ENCODE measurements at regions not wholly inside any gene's neighbourhood (a gene's known extent, or its start where the extent isn't known, plus 50 kb on each side); places are given as distances from the start of the nearest gene placed in this dataset.

- H3K4me3 ChIP-seq (ENCODE audit: control insufficient read depth, low read depth, low read length): no peak overlapping the region
- no peak for TF ChIP-seq CTCF (IDR thresholded peaks at IDR 0.05; ENCODE audit: control insufficient read depth, insufficient read depth, low read depth, low read length, missing control alignments)
- DNase-seq (ENCODE audit: low read depth): no peak
Measured at GRCh38 chr1:98374098-98374497, 287.4 kb upstream of the SNX7 start.

DNA sequence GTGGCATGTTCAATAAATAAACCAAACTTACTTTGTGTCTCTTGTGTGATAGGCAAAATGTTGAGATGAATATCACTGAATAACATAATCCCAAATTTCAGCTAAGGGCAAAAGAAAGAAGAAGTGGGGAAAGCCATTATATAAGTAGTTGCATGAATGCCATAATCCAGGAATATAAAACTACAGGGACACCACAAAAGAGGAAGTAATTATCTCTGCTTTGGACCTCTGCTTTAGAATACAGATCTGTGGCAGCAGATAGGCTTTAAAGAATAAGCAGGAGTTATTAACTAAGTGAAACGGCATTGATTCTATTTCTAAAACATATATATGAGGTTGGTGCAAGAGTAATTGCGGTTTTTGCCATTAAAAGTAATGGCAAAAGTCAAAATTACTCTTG lies 288.5 kb upstream of the SNX7 start:
- DNase-seq (ENCODE audit: low read depth): no peak
- TF ChIP-seq CTCF (IDR thresholded peaks at IDR 0.05; ENCODE audit: control insufficient read depth, insufficient read depth, low read depth, low read length, missing control alignments): no peak
- H3K4me3 ChIP-seq (ENCODE audit: control insufficient read depth, low read depth, low read length): no peak overlapping the region

DNA sequence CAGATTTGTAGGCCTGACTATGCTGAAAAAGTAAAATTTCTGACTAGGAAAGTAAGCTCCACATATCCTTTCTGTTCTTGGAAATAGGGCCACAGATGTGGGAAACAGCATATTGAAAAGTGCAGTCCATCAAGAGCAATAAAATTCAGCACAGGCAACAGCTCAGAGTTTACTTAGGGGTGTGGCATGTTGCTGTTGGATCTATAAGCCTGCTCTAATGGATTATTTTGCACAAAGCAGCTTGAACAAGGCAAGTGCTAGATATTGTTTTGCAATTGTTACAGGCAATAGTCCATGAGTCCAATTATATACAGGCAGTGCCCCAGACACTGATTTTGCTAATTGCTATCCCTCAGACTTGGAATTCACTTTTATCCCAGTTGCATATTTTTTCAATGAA lies 289.8 kb upstream of the SNX7 start:
- H3K4me3 ChIP-seq (ENCODE audit: control insufficient read depth, low read depth, low read length): no peak overlapping the region
- DNase-seq (ENCODE audit: low read depth): no peak
- no peak for TF ChIP-seq CTCF (IDR thresholded peaks at IDR 0.05; ENCODE audit: control insufficient read depth, insufficient read depth, low read depth, low read length, missing control alignments)

DNA sequence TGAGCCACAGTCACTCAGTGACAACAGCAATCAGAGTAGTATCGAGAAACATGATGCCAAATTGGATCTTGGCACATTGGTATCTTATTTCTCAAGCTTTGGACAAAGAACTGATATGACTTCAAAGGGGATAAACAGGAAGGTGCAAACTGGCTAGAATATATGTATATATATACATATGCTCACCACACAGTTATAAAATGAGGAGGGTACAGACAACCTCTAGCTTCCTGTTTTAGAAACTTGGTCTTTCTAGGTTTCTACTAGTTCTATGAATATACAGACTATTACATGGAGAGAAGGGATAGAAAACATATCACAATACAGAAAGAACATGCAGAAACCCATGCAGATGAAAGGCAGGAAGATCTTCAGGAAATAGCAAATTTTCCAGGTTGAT lies 292.1 kb upstream of the SNX7 start:
- no peak overlapping the region for H3K4me3 ChIP-seq (ENCODE audit: control insufficient read depth, low read depth, low read length)
- no peak for DNase-seq (ENCODE audit: low read depth)
- no peak for TF ChIP-seq CTCF (IDR thresholded peaks at IDR 0.05; ENCODE audit: control insufficient read depth, insufficient read depth, low read depth, low read length, missing control alignments)

DNA sequence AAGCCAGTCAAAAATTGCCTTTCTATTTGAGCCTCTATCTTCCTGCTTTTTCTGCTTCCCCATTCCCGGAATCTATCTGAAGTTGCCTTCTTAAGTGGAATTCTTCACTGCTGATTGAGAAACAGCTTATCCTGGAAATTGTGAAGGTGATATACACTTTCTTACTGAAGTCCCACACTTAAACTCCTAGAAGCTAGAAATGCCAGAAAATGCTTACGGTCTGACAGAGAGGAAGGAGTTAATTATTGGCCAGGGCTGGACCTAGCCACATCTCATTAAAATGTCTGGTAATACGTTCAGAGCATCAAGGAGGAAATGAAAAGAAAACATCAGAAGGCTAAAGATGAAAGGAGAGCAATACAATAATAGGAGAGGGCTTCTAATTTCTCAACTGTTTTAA lies 292.5 kb upstream of the SNX7 start:
- TF ChIP-seq CTCF (IDR thresholded peaks at IDR 0.05; ENCODE audit: control insufficient read depth, insufficient read depth, low read depth, low read length, missing control alignments): no peak
- H3K4me3 ChIP-seq (ENCODE audit: control insufficient read depth, low read depth, low read length): no peak overlapping the region

GRCh38 chr1:98367426-98367825 lies 294.1 kb upstream of the SNX7 start:
- H3K4me3 ChIP-seq (ENCODE audit: control insufficient read depth, low read depth, low read length): no peak overlapping the region
- no peak for DNase-seq (ENCODE audit: low read depth)
- no peak for TF ChIP-seq CTCF (IDR thresholded peaks at IDR 0.05; ENCODE audit: control insufficient read depth, insufficient read depth, low read depth, low read length, missing control alignments)

More for the DNA sequence above, 292.5 kb upstream of the SNX7 start:
- no peak for DNase-seq (ENCODE audit: low read depth)

DNA sequence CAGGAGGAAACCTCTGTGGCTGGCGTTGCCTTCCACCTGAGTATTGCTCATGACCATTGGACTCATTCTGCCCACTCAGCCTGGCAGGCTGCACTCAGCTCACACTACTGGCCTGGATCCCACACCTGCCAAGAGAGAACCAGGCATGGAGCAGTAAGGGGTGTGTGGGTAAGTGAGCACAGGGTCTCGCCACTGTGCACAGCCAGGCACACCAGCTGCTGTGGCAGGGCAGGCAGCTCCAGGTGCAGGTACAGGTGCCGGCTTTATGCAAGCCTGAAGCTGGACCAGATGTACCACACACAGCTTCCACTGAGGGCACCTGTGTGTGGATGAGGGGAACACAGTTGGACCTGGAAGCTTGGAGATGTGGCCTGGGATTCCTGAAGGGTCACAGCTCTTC lies 295.2 kb upstream of the SNX7 start:
- no peak overlapping the region for H3K4me3 ChIP-seq (ENCODE audit: control insufficient read depth, low read depth, low read length)
- DNase-seq (ENCODE audit: low read depth): no peak
- TF ChIP-seq CTCF (IDR thresholded peaks at IDR 0.05; ENCODE audit: control insufficient read depth, insufficient read depth, low read depth, low read length, missing control alignments): no peak
